ENCODE measurements at regions not wholly inside any gene's neighbourhood (a gene's known extent, or its start where the extent isn't known, plus 50 kb on each side); places are given as distances from the start of the nearest gene placed in this dataset.

GRCh38 chr12:107536613-107537012, 149.0 kb upstream of the PWP1 start:
- no peak for DNase-seq

GRCh38 chr12:107537464-107538119, 148.0 kb upstream of the PWP1 start:
- no peak for DNase-seq

GRCh38 chr12:107539196-107539939, 146.2 kb upstream of the PWP1 start:
- no peak for DNase-seq

- DNase-seq = no peak
These were observed 144.4 kb upstream of the PWP1 start for GRCh38 chr12:107541001-107541705.

GRCh38 chr12:107543416-107543815, 142.2 kb upstream of the PWP1 start:
- no peak for DNase-seq

GRCh38 chr12:107543841-107544240, 141.8 kb upstream of the PWP1 start:
- DNase-seq = no peak

- no peak for DNase-seq
These were observed 140.7 kb upstream of the PWP1 start for GRCh38 chr12:107544937-107545336.

- DNase-seq = no peak
These were observed 139.8 kb upstream of the PWP1 start for GRCh38 chr12:107545737-107546353.

GRCh38 chr12:107547389-107547788, 138.2 kb upstream of the PWP1 start:
- DNase-seq = no peak

GRCh38 chr12:107549651-107550480, 135.7 kb upstream of the PWP1 start:
- no peak for DNase-seq

GRCh38 chr12:107551434-107551833, 134.2 kb upstream of the PWP1 start:
- no peak for DNase-seq

- no peak for DNase-seq
These were observed 133.3 kb upstream of the PWP1 start for GRCh38 chr12:107552263-107552662.

GRCh38 chr12:107553211-107553765, 132.3 kb upstream of the PWP1 start:
- no peak for DNase-seq

- no peak for DNase-seq
These were observed 130.7 kb upstream of the PWP1 start for GRCh38 chr12:107554941-107555340.

GRCh38 chr12:107557026-107557425, 128.6 kb upstream of the PWP1 start:
- no peak for DNase-seq

GRCh38 chr12:107557589-107558100, 128.0 kb upstream of the PWP1 start:
- DNase-seq = no peak

- no peak for DNase-seq
These were observed 127.3 kb upstream of the PWP1 start for GRCh38 chr12:107558141-107558815.

- DNase-seq = no peak
These were observed 126.7 kb upstream of the PWP1 start for GRCh38 chr12:107558816-107559382.

- DNase-seq = no peak
These were observed 125.3 kb upstream of the PWP1 start for GRCh38 chr12:107560165-107560898.

GRCh38 chr12:107560899-107561285, 124.7 kb upstream of the PWP1 start:
- DNase-seq = no peak
